ENCODE measurements at regions not wholly inside any gene's neighbourhood (a gene's known extent, or its start where the extent isn't known, plus 50 kb on each side); places are given as distances from the start of the nearest gene placed in this dataset.

DNA sequence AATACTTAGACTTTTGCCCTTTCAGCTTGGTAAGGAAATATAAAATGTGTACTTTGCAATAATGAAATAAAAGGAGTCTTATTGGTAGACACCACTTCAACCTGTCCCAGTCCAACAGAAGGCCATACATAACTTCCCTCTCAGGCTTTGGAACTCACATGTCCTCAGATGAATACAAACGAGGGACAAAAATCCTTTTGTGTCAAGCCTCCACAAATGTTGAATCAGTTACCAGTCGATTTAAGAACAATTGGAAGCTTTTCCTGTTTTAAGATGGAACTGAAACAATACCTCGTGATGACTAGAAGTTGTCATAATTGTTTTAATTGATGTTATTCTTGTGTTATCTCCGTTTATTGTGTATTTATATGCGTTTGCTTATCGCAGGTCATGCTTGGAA lies 385.1 kb upstream of the POU3F3 start:
- no peak for TF ChIP-seq LEF1 (IDR thresholded peaks at IDR 0.05; ENCODE audit: borderline replicate concordance)
- TF ChIP-seq ARNT (IDR thresholded peaks at IDR 0.05), result no peak
- no peak for TF ChIP-seq BHLHE40 (IDR thresholded peaks at IDR 0.05; ENCODE audit: borderline replicate concordance)
- TF ChIP-seq HDGF (IDR thresholded peaks at IDR 0.05; ENCODE audit: borderline replicate concordance), result no peak
- no peak for TF ChIP-seq L3MBTL2 (conservative IDR thresholded peaks at IDR 0.05)
- TF ChIP-seq FOXK2 (IDR thresholded peaks at IDR 0.05), result no peak
- TF ChIP-seq FOXM1 (IDR thresholded peaks at IDR 0.05; ENCODE audit: borderline replicate concordance), result no peak
- no peak for TF ChIP-seq NFRKB (IDR thresholded peaks at IDR 0.05)
- TF ChIP-seq SUZ12 (IDR thresholded peaks at IDR 0.05), result no peak
- no peak for TF ChIP-seq SP1 (IDR thresholded peaks at IDR 0.05)
- no peak for TF ChIP-seq ELF4 (IDR thresholded peaks at IDR 0.05)
- TF ChIP-seq ZNF384 (IDR thresholded peaks at IDR 0.05), result no peak
- no peak for TF ChIP-seq FOXA1 (IDR thresholded peaks at IDR 0.05)
- no peak for TF ChIP-seq CTBP1 (IDR thresholded peaks at IDR 0.05; ENCODE audit: borderline replicate concordance)
